WI38 (cell line): ENCODE measurements at regions not wholly inside any gene's neighbourhood (a gene's known extent, or its start where the extent isn't known, plus 50 kb on each side); places are given as distances from the start of the nearest gene placed in this dataset.

Source experiments
- H3K4me3 ChIP-seq: 2 replicates; pipeline ENCODE4 v1.5.1; 2011; ENCODE audit warnings: low read depth, mild to moderate bottlenecking, control low read depth, low read length
- CTCF ChIP-seq: IDR thresholded peaks from 2 replicates; pipeline ENCODE4 v1.5.1; 2012; ENCODE audit warnings: low read depth, mild to moderate bottlenecking, control low read depth, low read length

- no peak overlapping the region for H3K4me3 ChIP-seq
- TF ChIP-seq CTCF: no peak
Measured at GRCh38 chr9:120080849-120081248, 499.1 kb downstream of the CDK5RAP2 start.

GRCh38 chr9:120078112-120078511 lies 501.9 kb downstream of the CDK5RAP2 start:
- no peak for TF ChIP-seq CTCF
- H3K4me3 ChIP-seq: no peak overlapping the region

- no peak overlapping the region for H3K4me3 ChIP-seq
- TF ChIP-seq CTCF: no peak
Measured at GRCh38 chr9:120071760-120072159, 508.2 kb downstream of the CDK5RAP2 start.

DNA sequence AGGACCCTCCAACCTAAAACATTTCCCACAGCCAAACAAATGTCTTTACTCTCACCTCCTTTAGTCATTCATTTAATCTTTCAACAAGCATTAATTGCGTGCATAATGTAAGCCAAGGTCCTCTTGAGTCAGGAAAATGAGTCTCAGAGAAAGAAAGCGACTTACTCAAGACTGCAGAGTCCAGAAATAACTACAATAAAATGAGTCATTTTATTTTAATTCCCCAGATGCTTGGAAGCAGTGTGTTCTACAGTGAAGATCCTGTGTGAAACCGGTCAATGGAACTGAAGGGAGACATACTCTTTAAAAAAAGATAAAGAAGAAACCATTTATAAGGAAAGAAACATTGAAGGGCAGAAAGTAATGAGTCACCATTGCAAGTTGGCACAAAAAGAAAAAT lies 513.7 kb downstream of the CDK5RAP2 start:
- TF ChIP-seq CTCF: no peak
- H3K4me3 ChIP-seq: no peak overlapping the region

- H3K4me3 ChIP-seq: no peak overlapping the region
Measured at GRCh38 chr9:120065151-120065550, 514.8 kb downstream of the CDK5RAP2 start.

DNA sequence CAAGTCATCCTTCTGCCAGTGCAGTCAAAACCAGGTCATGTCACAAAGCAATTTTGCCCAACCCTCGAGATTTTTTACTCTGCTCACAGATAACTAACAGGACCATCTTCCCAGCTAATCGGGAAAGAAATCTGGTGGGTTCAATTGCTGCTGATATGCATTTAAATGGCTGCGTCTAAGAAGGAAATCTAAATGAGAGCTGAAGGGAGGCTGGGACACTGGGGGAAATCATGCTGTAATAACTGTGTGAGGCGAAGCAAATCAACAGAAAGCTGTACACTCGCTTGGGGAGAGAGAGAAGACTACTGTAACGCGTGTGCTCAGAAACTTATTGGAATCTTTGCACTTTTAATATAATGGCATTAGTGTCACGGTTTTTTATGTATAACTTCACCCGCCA lies 535.0 kb downstream of the CDK5RAP2 start:
- H3K4me3 ChIP-seq: no peak overlapping the region
- TF ChIP-seq CTCF: no peak

More at GRCh38 chr9:120065151-120065550, 514.8 kb downstream of the CDK5RAP2 start:
- TF ChIP-seq CTCF: no peak

DNA sequence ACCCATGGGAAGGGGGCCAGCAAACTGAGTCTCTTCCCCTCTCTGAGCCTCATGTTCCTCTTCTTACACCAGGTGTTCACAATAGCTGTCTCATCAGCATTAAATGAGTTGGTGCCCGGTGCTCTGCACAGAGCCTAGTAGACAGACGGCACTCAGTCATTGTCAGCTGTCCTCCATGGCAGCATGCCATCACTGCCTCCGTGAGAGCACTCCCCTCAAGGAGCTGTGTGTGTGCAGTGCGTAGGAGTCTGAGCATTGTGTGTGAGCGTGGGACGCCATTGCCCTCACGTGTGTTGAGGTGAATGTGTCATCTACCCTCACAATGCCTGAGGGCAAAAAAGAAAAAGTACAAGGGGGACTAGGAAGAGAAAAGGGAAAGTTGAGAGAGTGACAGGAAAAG lies 536.5 kb downstream of the CDK5RAP2 start:
- TF ChIP-seq CTCF: no peak
- no peak overlapping the region for H3K4me3 ChIP-seq

- TF ChIP-seq CTCF: no peak
- no peak overlapping the region for H3K4me3 ChIP-seq
Measured at GRCh38 chr9:120040896-120041295, 539.1 kb downstream of the CDK5RAP2 start.
